Retina (tissue), 1 donor: ENCODE measurements at regions not wholly inside any gene's neighbourhood (a gene's known extent, or its start where the extent isn't known, plus 50 kb on each side); places are given as distances from the start of the nearest gene placed in this dataset.

Experiments used
- DNase-seq: peaks from one replicate; pipeline ENCODE4 v3.0.0-alpha.2; 2016

DNA sequence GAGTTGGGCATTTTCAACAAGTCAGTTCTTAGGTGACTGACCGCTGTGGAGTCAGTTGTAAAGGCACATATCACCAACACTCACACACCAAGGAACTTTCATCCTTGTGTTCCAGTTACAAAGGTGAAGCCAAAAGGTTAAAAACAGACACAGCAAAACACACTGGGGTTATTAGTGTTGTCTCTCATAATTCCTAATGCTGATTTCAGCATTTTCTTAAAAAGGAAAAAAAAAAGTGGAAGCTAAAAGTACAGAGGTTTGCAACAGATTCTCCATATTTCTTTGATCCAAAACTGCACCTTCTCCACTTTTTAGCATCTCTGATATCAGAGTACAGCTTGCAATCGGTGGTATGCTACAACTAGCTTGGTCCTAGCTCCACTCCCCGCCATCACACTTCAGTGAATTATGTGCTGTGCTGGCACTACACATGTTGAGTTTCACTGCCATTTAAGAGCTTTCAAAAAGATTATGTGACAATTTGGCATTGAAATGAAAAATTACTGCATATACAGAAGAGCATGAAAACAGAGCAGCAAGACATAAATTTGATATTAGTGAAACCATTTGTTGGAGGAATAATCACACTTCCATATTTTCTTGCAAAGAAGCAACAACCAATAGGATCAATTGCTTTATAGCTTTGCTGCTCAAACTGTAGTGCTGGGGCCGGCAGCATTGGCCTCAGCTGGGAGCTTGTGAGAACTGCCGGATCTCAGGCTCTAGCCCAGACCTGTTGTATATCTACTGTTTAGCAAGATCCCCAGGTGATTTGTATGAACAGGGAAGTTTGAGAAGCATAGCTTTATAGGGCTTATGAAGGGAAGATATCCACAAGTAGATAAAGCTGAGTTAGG, 62.3 kb upstream of the DAPL1 start:
- DNase-seq, result no peak

DNA sequence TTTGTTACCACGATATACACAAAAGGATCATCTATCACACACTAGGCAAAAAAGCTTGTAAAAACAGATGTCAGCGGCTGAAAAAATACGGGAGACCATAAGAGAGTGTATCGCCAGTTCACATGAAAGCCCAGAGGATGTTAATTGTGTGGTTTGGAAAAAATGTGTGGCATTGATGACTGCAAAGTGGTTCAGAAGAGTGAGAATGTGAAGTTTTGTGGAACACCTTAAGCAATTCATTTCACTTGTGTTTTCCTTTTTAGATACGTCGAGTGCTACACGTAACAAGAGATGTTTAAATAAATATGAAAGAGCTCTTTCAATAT, 61.7 kb upstream of the DAPL1 start:
- DNase-seq, result no peak

DNA sequence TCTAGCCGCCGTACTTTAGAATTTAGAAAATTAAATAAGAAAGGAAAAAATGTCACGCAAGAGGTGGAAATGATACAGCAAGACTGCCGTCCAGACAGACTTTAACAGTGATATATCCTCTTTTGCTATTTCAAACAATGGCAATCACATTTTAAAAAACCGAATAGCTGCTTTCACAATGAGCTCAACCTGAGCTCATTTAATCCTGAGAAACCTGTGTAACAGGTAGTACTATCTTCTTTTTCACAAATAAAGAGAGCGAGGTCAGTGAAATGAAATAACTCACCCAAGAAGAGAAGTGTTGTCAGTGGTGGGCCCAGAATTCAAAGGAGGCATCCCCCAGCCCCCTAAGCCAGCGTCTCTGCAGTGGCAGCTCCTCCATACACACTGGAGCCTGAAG, 60.7 kb upstream of the DAPL1 start:
- DNase-seq, result no peak

DNA sequence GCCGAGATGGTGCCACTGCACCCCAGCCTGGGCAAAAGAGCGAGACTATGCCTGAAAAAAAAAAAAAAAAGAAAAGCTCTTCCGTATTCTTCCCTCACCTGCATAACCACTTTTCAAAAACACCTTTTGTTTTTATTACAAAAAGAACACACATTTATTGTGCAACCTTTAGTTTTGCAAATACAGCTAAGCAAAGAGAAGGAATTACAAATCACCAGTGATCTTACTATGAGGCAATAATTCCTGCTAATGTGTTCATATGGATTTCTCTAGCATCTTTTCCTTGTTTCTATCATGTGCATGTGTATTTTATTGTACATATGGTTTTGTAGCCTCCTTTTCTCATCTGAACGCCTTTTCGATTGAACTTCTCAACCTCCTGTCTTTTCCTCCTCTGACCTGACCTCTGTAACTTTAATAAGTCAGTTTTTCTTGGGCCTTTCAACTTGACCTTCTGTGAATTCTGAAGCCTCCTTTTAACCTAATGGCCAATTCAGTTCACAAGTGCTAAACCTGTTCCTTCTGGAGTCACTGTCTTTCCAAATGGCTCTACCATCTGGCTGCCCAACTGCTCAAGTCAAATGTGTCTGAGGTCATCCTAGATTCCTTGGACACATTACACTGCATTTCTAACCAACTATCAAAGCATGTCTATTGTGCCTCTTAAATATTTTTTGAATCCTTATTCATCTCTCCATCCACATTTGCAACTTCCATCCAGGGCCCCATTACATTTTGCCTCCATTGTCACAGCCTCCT, 59.1 kb upstream of the DAPL1 start:
- no peak for DNase-seq

GRCh38 chr2:158738363-158738762, 56.8 kb upstream of the DAPL1 start:
- DNase-seq, result no peak

DNA sequence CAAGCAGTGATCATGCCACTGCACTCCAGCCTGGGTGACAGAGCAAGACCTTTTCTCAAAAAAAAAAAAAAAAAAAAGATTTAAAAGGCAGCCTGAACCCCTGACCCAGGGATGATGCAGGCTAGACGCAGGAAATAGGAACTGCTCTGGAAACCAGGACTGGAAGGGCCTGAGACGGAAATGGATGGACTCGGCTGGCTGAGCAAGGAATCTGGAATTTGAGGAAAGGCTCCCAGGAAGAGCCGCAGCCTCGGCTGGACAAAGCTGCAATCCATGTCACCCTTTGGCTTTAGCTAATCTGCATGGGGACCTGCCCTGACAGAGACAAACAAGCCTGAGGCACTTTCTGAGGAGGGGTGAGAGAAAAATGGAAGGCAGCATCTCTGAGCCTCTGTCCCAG, 55.0 kb upstream of the DAPL1 start:
- no peak for DNase-seq

DNA sequence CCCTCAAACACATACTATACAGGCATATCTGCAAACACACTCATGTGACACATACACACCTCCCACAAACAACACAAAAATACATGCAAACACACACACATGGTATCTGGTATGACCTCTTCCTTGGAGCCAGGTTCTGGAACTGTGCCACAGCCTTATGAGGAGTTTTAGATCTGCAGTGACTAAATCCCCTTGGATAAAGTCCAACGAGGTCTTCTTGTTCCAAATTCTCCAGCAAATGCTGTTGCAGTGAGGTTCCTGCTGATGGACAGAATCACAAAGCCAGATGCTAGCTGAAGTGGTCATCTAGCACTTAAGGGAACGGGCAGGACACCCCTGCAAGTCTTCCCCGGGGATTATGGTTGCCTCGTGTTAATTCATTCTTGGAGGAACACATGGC, 54.5 kb upstream of the DAPL1 start:
- DNase-seq, result no peak

DNA sequence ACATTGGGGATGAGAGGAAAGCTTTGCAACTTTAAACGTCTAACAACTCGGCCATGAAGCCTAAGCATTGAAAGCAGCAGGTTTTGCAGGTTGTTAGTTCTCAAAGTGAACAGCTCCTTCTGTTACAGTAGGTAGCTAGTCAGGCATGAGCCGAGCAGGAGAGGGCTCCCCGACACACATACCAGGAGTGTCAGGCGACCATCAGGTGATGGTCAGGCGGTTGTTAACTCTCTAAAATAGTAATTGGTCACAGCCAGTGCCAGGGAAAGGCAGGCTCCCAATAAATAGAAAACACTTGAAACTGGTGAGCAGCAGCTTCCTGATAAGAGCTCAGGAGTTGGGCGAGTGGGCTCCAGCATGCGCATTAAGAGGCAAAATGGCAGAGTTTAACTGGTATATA, 53.5 kb upstream of the DAPL1 start:
- no peak for DNase-seq

GRCh38 chr2:158742536-158742935, 52.6 kb upstream of the DAPL1 start:
- DNase-seq, result no peak

- DNase-seq, result no peak
These were observed 51.7 kb upstream of the DAPL1 start for GRCh38 chr2:158743466-158743865.

GRCh38 chr2:158743879-158744278, 51.2 kb upstream of the DAPL1 start:
- no peak for DNase-seq

DNA sequence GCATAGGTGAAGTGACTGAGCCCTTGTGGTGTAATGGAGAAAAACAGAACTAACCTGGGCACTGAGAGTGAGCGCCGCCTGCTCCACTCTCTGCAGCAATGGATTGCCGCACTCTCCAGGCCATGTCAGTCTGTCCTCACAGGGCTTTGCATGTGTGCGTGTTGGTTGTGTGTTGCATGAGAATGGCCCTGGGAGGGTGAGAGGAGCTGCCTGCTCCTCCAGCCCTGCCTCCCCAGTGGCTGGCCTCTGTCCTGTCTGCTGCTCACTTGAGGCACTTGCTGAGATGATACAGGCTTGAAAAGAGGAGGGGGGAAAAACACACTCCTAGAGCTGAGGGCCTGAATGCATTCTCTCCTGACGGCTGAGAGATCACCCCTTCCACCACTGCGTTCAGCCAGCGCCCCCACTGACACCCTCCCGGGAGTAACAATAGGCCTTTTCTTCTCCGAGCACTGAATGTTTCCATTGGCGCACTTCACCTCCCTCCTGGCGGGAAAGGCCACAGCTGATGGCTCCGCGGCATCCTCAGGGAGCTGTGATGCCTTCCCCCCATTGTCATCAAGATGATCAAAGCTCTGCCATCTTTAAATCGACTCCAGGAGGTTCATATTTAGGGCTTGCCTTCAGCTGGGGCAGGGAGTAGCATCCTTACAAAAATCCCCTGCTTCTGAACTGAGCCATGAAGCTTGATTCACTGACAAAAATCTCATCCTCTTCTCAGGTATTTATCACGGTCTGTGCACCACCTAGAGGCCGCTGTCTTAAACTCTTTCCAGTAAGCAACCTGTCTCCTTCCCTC, 49.9 kb upstream of the DAPL1 start:
- DNase-seq, result peak; percentile 90
